ENCODE measurements at regions not wholly inside any gene's neighbourhood (a gene's known extent, or its start where the extent isn't known, plus 50 kb on each side); places are given as distances from the start of the nearest gene placed in this dataset.

- H3K27me3 ChIP-seq (ENCODE audit: control insufficient read depth, insufficient read depth, low read length): no peaks in the 10 kb centered on the region
- no peak overlapping the region for H3K4me3 ChIP-seq (ENCODE audit: low read depth, low read length)
- H3K9me3 ChIP-seq (ENCODE audit: control insufficient read depth, insufficient read depth, low read length): no peaks in the 10 kb centered on the region
- H3K4me1 ChIP-seq (ENCODE audit: control insufficient read depth, insufficient read depth, low read length): no peaks in the 10 kb centered on the region
- no peaks in the 10 kb centered on the region for H3K36me3 ChIP-seq (ENCODE audit: control insufficient read depth, insufficient read depth, low read length)
- no peak overlapping the region for H3K27ac ChIP-seq (ENCODE audit: low read depth, low read length)
- H3K9ac ChIP-seq (ENCODE audit: low read depth, low read length): no peak overlapping the region
Measured at GRCh38 chr1:96309783-96310182, 411.8 kb upstream of the PTBP2 start.

DNA sequence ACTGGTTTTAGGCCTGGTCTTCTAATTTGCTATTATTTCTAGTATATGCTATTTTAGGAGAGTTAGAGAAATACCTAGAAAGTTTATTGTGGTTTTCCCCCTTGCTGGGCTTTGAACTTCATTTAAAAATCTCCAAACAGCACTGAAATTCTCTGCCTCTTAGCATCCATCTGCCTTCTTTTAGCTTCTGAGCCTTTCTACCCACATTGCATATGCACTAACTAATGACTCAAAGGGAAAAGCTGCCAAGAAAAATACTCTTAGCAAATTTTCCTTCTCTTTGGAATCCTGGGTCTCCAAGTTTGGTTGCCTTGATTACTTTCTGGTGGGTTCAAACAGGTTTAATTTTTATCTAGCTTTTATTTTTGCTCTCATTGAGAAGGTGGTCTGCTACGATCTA is 408.4 kb upstream of the PTBP2 start:
- Histone ChIP-seq H3K4me3 (ENCODE audit: low read depth, low read length) (no peak overlapping the region), H3K9me3 (ENCODE audit: control insufficient read depth, insufficient read depth, low read length) (no peaks in the 10 kb centered on the region), H3K9ac (ENCODE audit: low read depth, low read length) (no peak overlapping the region), H3K27me3 (ENCODE audit: control insufficient read depth, insufficient read depth, low read length) (no peaks in the 10 kb centered on the region), H3K36me3 (ENCODE audit: control insufficient read depth, insufficient read depth, low read length) (no peaks in the 10 kb centered on the region), H3K4me1 (ENCODE audit: control insufficient read depth, insufficient read depth, low read length) (no peaks in the 10 kb centered on the region), H3K27ac (ENCODE audit: low read depth, low read length) (no peak overlapping the region)

- no peaks in the 10 kb centered on the region for H3K4me1 ChIP-seq (ENCODE audit: control insufficient read depth, insufficient read depth, low read length)
- no peak overlapping the region for H3K9ac ChIP-seq (ENCODE audit: low read depth, low read length)
- no peak overlapping the region for H3K27ac ChIP-seq (ENCODE audit: low read depth, low read length)
- H3K27me3 ChIP-seq (ENCODE audit: control insufficient read depth, insufficient read depth, low read length): no peaks in the 10 kb centered on the region
- no peaks in the 10 kb centered on the region for H3K36me3 ChIP-seq (ENCODE audit: control insufficient read depth, insufficient read depth, low read length)
- no peak overlapping the region for H3K4me3 ChIP-seq (ENCODE audit: low read depth, low read length)
- H3K9me3 ChIP-seq (ENCODE audit: control insufficient read depth, insufficient read depth, low read length): no peaks in the 10 kb centered on the region
Measured at GRCh38 chr1:96329121-96329520, 392.5 kb upstream of the PTBP2 start.

GRCh38 chr1:96331596-96331995 is 390.0 kb upstream of the PTBP2 start:
- Histone ChIP-seq H3K9ac (ENCODE audit: low read depth, low read length) (no peak overlapping the region), H3K9me3 (ENCODE audit: control insufficient read depth, insufficient read depth, low read length) (no peaks in the 10 kb centered on the region), H3K4me1 (ENCODE audit: control insufficient read depth, insufficient read depth, low read length) (no peaks in the 10 kb centered on the region), H3K27ac (ENCODE audit: low read depth, low read length) (no peak overlapping the region), H3K4me3 (ENCODE audit: low read depth, low read length) (no peak overlapping the region), H3K36me3 (ENCODE audit: control insufficient read depth, insufficient read depth, low read length) (no peaks in the 10 kb centered on the region), H3K27me3 (ENCODE audit: control insufficient read depth, insufficient read depth, low read length) (no peaks in the 10 kb centered on the region)

DNA sequence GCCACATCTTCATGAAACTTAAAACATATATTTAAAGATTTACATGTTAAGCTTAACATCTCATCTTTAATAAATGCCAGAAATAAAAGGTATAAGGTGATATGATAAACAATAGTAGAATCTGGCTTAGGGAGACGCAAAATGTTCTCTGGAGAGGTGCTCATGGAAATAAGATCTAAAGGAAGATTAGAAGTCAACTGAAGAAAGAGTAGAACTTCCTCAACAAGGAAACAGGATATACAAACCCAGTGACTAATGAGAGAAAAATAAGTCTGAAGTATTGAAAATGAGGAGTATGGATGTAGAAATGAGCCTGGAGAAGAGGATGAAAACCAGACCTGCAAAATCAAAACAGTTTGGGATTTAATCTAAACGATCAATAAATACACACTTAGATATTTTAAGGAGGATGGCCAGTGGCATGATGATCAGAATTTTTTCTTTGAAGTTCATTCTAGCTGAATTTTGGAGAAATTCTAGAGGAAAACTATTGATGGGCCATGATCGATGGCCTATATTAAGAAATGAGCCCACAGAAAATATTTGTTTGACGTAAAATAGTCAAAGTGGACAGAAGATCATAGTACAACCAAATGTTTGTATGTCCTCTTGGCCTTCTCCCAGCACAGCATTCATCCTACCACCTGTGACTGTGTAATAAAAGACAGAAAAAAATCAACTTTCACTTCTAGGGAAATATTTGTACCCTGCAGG is 387.9 kb upstream of the PTBP2 start:
- Histone ChIP-seq H3K27ac (ENCODE audit: low read depth, low read length) (no peak overlapping the region), H3K9me3 (ENCODE audit: control insufficient read depth, insufficient read depth, low read length) (no peaks in the 10 kb centered on the region), H3K9ac (ENCODE audit: low read depth, low read length) (no peak overlapping the region), H3K4me1 (ENCODE audit: control insufficient read depth, insufficient read depth, low read length) (no peaks in the 10 kb centered on the region), H3K36me3 (ENCODE audit: control insufficient read depth, insufficient read depth, low read length) (no peaks in the 10 kb centered on the region), H3K27me3 (ENCODE audit: control insufficient read depth, insufficient read depth, low read length) (no peaks in the 10 kb centered on the region), H3K4me3 (ENCODE audit: low read depth, low read length) (no peak overlapping the region)

DNA sequence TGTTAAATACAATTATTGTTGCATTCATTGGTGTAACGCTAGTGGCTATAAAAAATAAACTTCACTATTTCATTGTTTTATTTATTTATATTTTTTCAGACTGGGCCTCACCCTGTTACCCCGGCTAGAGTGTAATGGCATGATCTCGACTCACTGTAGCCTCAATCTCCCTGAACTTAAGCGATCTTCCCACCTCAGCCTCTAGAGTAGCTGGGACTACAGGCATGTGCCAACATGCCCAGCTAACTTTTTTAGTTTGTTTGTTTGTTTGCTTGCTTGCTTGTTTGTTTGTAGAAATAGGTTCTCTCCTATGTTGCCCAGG is 387.4 kb upstream of the PTBP2 start:
- no peaks in the 10 kb centered on the region for H3K27me3 ChIP-seq (ENCODE audit: control insufficient read depth, insufficient read depth, low read length)
- H3K36me3 ChIP-seq (ENCODE audit: control insufficient read depth, insufficient read depth, low read length): no peaks in the 10 kb centered on the region
- no peak overlapping the region for H3K9ac ChIP-seq (ENCODE audit: low read depth, low read length)
- H3K9me3 ChIP-seq (ENCODE audit: control insufficient read depth, insufficient read depth, low read length): no peaks in the 10 kb centered on the region
- no peaks in the 10 kb centered on the region for H3K4me1 ChIP-seq (ENCODE audit: control insufficient read depth, insufficient read depth, low read length)
- no peak overlapping the region for H3K27ac ChIP-seq (ENCODE audit: low read depth, low read length)
- H3K4me3 ChIP-seq (ENCODE audit: low read depth, low read length): no peak overlapping the region

DNA sequence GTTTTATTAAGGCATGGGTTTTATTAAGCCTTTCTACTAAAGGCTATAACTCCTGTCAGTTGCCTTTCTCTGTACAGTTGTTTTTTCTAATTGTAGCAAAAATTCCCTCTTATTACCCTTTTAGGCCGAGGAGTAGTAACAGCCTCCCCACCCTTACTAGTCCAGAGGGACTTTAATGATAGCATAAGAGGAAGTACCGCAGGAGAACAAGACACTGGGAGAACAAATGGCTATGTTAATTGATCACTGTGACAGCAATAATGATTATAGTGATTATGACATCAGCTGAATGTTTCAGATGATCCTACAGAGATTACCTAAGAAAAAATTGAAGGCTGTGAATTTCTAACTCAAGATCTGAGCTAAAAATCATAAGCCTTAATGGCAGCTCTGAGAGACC is 383.0 kb upstream of the PTBP2 start:
- Histone ChIP-seq H3K27ac (ENCODE audit: low read depth, low read length) (no peak overlapping the region), H3K4me1 (ENCODE audit: control insufficient read depth, insufficient read depth, low read length) (no peaks in the 10 kb centered on the region), H3K9ac (ENCODE audit: low read depth, low read length) (no peak overlapping the region), H3K9me3 (ENCODE audit: control insufficient read depth, insufficient read depth, low read length) (no peaks in the 10 kb centered on the region), H3K4me3 (ENCODE audit: low read depth, low read length) (no peak overlapping the region), H3K27me3 (ENCODE audit: control insufficient read depth, insufficient read depth, low read length) (no peaks in the 10 kb centered on the region), H3K36me3 (ENCODE audit: control insufficient read depth, insufficient read depth, low read length) (no peaks in the 10 kb centered on the region)

- H3K9ac ChIP-seq (ENCODE audit: low read depth, low read length): no peak overlapping the region
- no peaks in the 10 kb centered on the region for H3K9me3 ChIP-seq (ENCODE audit: control insufficient read depth, insufficient read depth, low read length)
- H3K27ac ChIP-seq (ENCODE audit: low read depth, low read length): no peak overlapping the region
- H3K4me1 ChIP-seq (ENCODE audit: control insufficient read depth, insufficient read depth, low read length): no peaks in the 10 kb centered on the region
- no peaks in the 10 kb centered on the region for H3K27me3 ChIP-seq (ENCODE audit: control insufficient read depth, insufficient read depth, low read length)
- H3K4me3 ChIP-seq (ENCODE audit: low read depth, low read length): no peak overlapping the region
- H3K36me3 ChIP-seq (ENCODE audit: control insufficient read depth, insufficient read depth, low read length): no peaks in the 10 kb centered on the region
Measured at GRCh38 chr1:96340686-96341085, 380.9 kb upstream of the PTBP2 start.

- H3K4me3 ChIP-seq (ENCODE audit: low read depth, low read length): no peak overlapping the region
- H3K36me3 ChIP-seq (ENCODE audit: control insufficient read depth, insufficient read depth, low read length): no peaks in the 10 kb centered on the region
- H3K27ac ChIP-seq (ENCODE audit: low read depth, low read length): no peak overlapping the region
- no peak overlapping the region for H3K9ac ChIP-seq (ENCODE audit: low read depth, low read length)
- H3K9me3 ChIP-seq (ENCODE audit: control insufficient read depth, insufficient read depth, low read length): no peaks in the 10 kb centered on the region
- H3K27me3 ChIP-seq (ENCODE audit: control insufficient read depth, insufficient read depth, low read length): no peaks in the 10 kb centered on the region
- H3K4me1 ChIP-seq (ENCODE audit: control insufficient read depth, insufficient read depth, low read length): no peaks in the 10 kb centered on the region
Measured at GRCh38 chr1:96346719-96347118, 374.9 kb upstream of the PTBP2 start.

DNA sequence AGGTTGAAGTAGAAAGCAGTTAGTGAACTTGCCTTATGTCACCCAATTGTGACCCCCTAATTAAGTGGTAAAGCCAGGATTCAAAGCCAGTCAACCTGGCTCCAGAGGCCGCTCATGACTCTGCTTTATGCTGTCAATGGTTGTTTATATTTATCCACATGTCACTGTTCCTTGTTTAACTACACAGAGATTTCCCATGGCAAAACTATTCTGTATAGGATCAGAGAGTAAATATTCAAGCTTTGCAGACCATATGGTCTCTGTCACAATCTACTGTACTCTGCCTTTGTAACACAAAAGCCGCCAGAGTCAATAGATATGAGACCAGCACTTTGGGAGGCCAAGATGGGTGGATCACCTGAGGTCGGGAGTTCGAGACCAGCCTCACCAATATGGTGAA is 371.7 kb upstream of the PTBP2 start:
- Histone ChIP-seq H3K9ac (ENCODE audit: low read depth, low read length) (no peak overlapping the region), H3K4me1 (ENCODE audit: control insufficient read depth, insufficient read depth, low read length) (no peaks in the 10 kb centered on the region), H3K9me3 (ENCODE audit: control insufficient read depth, insufficient read depth, low read length) (no peaks in the 10 kb centered on the region), H3K27me3 (ENCODE audit: control insufficient read depth, insufficient read depth, low read length) (no peaks in the 10 kb centered on the region), H3K27ac (ENCODE audit: low read depth, low read length) (no peak overlapping the region), H3K4me3 (ENCODE audit: low read depth, low read length) (no peak overlapping the region), H3K36me3 (ENCODE audit: control insufficient read depth, insufficient read depth, low read length) (no peaks in the 10 kb centered on the region)

- Histone ChIP-seq H3K27me3 (ENCODE audit: control insufficient read depth, insufficient read depth, low read length) (no peaks in the 10 kb centered on the region), H3K27ac (ENCODE audit: low read depth, low read length) (no peak overlapping the region), H3K4me3 (ENCODE audit: low read depth, low read length) (no peak overlapping the region), H3K4me1 (ENCODE audit: control insufficient read depth, insufficient read depth, low read length) (no peaks in the 10 kb centered on the region; the same call in 1 of the 2 replicates), H3K9ac (ENCODE audit: low read depth, low read length) (no peak overlapping the region), H3K9me3 (ENCODE audit: control insufficient read depth, insufficient read depth, low read length) (no peaks in the 10 kb centered on the region), H3K36me3 (ENCODE audit: control insufficient read depth, insufficient read depth, low read length) (no peaks in the 10 kb centered on the region)
Measured at GRCh38 chr1:96352733-96353132, 368.9 kb upstream of the PTBP2 start.

GRCh38 chr1:96355521-96355920 is 366.1 kb upstream of the PTBP2 start:
- H3K27me3 ChIP-seq (ENCODE audit: control insufficient read depth, insufficient read depth, low read length): no peaks in the 10 kb centered on the region
- no peak overlapping the region for H3K4me3 ChIP-seq (ENCODE audit: low read depth, low read length)
- no peak overlapping the region for H3K9ac ChIP-seq (ENCODE audit: low read depth, low read length)

More at GRCh38 chr1:96355521-96355920, 366.1 kb upstream of the PTBP2 start:
- H3K4me1 ChIP-seq (ENCODE audit: control insufficient read depth, insufficient read depth, low read length): no peaks in the 10 kb centered on the region; the same call in 1 of the 2 replicates
- H3K9me3 ChIP-seq (ENCODE audit: control insufficient read depth, insufficient read depth, low read length): no peaks in the 10 kb centered on the region
- no peaks in the 10 kb centered on the region for H3K36me3 ChIP-seq (ENCODE audit: control insufficient read depth, insufficient read depth, low read length)
- H3K27ac ChIP-seq (ENCODE audit: low read depth, low read length): no peak overlapping the region

Data from HUES48 (cell line).